Caco-2 (cell line): ENCODE measurements at regions not wholly inside any gene's neighbourhood (a gene's known extent, or its start where the extent isn't known, plus 50 kb on each side); places are given as distances from the start of the nearest gene placed in this dataset.

ENCODE experiments used
- BruUV-seq: library from RNA; stranded (reverse); fragments of 400-500 nt; replicated peaks from 2 replicates; lab custom pipeline; 2021; lab: Mats Ljungman, UMichigan
- CTCF ChIA-PET: fragments of 300-600 bp; sonication (Branson Sonifier 250); formaldehyde crosslinking; loops from one replicate; lab custom pipeline; 2022; ENCODE audit warnings: antibody characterized with exemption; lab: Charles Lee
- POLR2A ChIA-PET: fragments of 300-600 bp; sonication (Branson Sonifier 250); formaldehyde crosslinking; loops from one replicate; lab custom pipeline; 2022; ENCODE audit warnings: antibody characterized with exemption; lab: Charles Lee
- DNase-seq, 2 experiments: peaks; one replicate each; pipeline versions ENCODE4 v3.0.0 to v3.0.0-alpha.2; 2020 to 2022
- H3K27me3 ChIP-seq: replicated peaks from 2 replicates; pipeline ENCODE4 v1.6.0; 2011; ENCODE audit warnings: low read length; ENCODE audit not compliant: control insufficient read depth, insufficient read depth
- H3K36me3 ChIP-seq: 2 replicates; pipeline ENCODE4 v1.5.1; 2011; ENCODE audit warnings: low read length; ENCODE audit not compliant: control insufficient read depth, insufficient read depth
- H3K4me1 ChIP-seq: fragments of 250-450 bp; sonication (Bioruptor Pico); 2 replicates; pipeline ENCODE4 v1.5.1; 2020; ENCODE audit warnings: mild to moderate bottlenecking
- H3K4me3 ChIP-seq: 2 replicates; pipeline ENCODE4 v1.5.1; 2011; ENCODE audit warnings: low read depth, mild to moderate bottlenecking, control low read depth, low read length
- H3K9me3 ChIP-seq: fragments of 250-450 bp; sonication (Bioruptor Pico); 2 replicates; pipeline ENCODE4 v1.5.1; 2020; ENCODE audit warnings: mild to moderate bottlenecking, moderate library complexity
- H3K27ac Mint-ChIP-seq: one replicate; pipeline ENCODE4 v1.8.0; 2022; ENCODE audit warnings: mixed read lengths; ENCODE audit not compliant: unreplicated experiment
- H3K27me3 Mint-ChIP-seq: one replicate; pipeline ENCODE4 v1.8.0; 2022; ENCODE audit warnings: mixed read lengths; ENCODE audit not compliant: insufficient read depth, unreplicated experiment
- H3K36me3 Mint-ChIP-seq: one replicate; pipeline ENCODE4 v1.8.0; 2022; ENCODE audit warnings: mild to moderate bottlenecking, mixed read lengths; ENCODE audit not compliant: insufficient read depth, unreplicated experiment
- H3K4me1 Mint-ChIP-seq: one replicate; pipeline ENCODE4 v1.8.0; 2022; ENCODE audit warnings: low read depth, mixed read lengths; ENCODE audit not compliant: unreplicated experiment
- H3K4me3 Mint-ChIP-seq: one replicate; pipeline ENCODE4 v1.8.0; 2022; ENCODE audit warnings: mild to moderate bottlenecking, moderate library complexity, mixed read lengths; ENCODE audit not compliant: unreplicated experiment
- H3K9me3 Mint-ChIP-seq: one replicate; pipeline ENCODE4 v1.8.0; 2022; ENCODE audit warnings: mixed read lengths; ENCODE audit not compliant: unreplicated experiment
- intact Hi-C: fragments of 100-400 bp; cut with micrococcal nuclease; formaldehyde crosslinking; loops from one replicate; pipeline ENCODE4 v1.10.0; 2022; ENCODE audit not compliant: unreplicated experiment
- TF ChIP-seq, protein P1 (sequence below), 2 experiments: fragments of 200-600 bp in 1 of 2; IDR thresholded peaks; 1 replicate in 1 of 2; 2 replicates in 1 of 2; pipeline versions ENCODE4 v1.5.1 to v1.8.0; 2011 to 2022; ENCODE audit warnings: antibody characterized with exemption in 1 of 2, control low read depth in 1 of 2, inconsistent platforms in 1 of 2, low read depth in 1 of 2, low read length in 1 of 2, mild to moderate bottlenecking in 1 of 2, moderate library complexity in 1 of 2; ENCODE audit not compliant: insufficient read depth in 1 of 2, severe bottlenecking in 1 of 2, unreplicated experiment in 1 of 2

DNA sequence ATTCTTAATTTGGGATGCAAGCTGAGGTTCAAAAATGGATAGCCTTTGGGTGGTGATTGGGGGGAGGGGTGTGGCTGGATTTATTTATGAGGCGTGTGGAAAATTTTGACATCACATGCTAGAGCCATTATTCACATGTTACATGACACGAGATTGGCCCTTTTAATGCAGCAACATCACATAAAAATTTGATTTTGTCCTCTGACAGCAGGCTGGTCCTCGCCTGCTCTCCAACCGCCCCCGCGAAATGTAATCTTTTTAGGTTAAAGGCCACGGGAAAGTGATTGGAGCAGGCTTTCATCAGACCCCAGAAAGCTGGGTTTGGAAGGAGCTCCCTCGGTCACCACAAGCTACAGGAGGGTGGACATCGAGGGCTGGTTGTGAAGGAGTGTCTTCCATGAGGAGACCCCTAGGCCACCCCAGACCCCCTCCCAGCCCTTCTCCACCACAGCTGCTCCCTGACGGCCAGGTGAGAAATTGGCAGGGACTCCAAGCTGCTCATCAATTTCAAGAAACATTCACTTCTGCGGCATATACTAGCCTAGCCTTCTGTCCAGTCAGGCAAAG is 502.7 kb upstream of the PSMD7 start:
- TF ChIP-seq, protein P1, sequence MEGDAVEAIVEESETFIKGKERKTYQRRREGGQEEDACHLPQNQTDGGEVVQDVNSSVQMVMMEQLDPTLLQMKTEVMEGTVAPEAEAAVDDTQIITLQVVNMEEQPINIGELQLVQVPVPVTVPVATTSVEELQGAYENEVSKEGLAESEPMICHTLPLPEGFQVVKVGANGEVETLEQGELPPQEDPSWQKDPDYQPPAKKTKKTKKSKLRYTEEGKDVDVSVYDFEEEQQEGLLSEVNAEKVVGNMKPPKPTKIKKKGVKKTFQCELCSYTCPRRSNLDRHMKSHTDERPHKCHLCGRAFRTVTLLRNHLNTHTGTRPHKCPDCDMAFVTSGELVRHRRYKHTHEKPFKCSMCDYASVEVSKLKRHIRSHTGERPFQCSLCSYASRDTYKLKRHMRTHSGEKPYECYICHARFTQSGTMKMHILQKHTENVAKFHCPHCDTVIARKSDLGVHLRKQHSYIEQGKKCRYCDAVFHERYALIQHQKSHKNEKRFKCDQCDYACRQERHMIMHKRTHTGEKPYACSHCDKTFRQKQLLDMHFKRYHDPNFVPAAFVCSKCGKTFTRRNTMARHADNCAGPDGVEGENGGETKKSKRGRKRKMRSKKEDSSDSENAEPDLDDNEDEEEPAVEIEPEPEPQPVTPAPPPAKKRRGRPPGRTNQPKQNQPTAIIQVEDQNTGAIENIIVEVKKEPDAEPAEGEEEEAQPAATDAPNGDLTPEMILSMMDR (IDR thresholded peaks at IDR 0.05; ENCODE audit: insufficient read depth in 1 of 2, low read depth in 1 of 2, low read length in 1 of 2, severe bottlenecking in 1 of 2, unreplicated experiment in 1 of 2): no peak
- no peaks in the 10 kb centered on the region for H3K9me3 ChIP-seq
- ChIA-PET CTCF (no interaction called here), POLR2A (no interaction called here)
- intact Hi-C loops: no loop called here
- H3K27me3 ChIP-seq: no peaks in the 10 kb centered on the region; the same call in 1 of the 2 replicates
- H3K36me3 ChIP-seq: no peaks in the 10 kb centered on the region
- Mint-ChIP-seq H3K27me3 (peaks cover 8% of the 10 kb centered on the region), H3K4me3 (no peak overlapping the region), H3K27ac (no peak overlapping the region), H3K4me1 (no peaks in the 10 kb centered on the region), H3K9me3 (no peaks in the 10 kb centered on the region), H3K36me3 (no peaks in the 10 kb centered on the region)
- H3K4me1 ChIP-seq: no peaks in the 10 kb centered on the region
- no TSS peak for BruUV-seq
- DNase-seq: no peak
- no peak overlapping the region for H3K4me3 ChIP-seq

DNA sequence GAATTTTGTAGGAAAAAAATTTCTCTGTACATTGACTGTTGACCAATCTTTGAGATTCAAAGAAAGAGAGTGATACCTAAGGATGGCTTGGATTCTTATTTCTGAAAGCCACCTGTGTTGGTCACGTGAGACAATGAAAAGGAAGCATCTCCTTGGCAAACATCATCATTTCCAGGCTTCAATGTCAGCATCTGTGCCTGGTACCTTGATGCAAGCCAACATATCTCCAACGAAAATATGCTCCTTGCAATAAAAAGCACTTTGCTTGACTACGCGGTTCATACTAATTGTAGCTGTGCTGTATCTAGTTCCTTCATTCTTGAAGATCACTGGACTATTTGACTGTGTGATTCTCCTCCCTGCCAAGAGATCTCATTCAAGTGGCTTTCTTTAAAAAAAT is 503.4 kb upstream of the PSMD7 start:
- H3K27ac Mint-ChIP-seq: no peak overlapping the region
- H3K27me3 ChIP-seq: no peaks in the 10 kb centered on the region; the same call in 1 of the 2 replicates
- intact Hi-C loops: no loop called here

DNA sequence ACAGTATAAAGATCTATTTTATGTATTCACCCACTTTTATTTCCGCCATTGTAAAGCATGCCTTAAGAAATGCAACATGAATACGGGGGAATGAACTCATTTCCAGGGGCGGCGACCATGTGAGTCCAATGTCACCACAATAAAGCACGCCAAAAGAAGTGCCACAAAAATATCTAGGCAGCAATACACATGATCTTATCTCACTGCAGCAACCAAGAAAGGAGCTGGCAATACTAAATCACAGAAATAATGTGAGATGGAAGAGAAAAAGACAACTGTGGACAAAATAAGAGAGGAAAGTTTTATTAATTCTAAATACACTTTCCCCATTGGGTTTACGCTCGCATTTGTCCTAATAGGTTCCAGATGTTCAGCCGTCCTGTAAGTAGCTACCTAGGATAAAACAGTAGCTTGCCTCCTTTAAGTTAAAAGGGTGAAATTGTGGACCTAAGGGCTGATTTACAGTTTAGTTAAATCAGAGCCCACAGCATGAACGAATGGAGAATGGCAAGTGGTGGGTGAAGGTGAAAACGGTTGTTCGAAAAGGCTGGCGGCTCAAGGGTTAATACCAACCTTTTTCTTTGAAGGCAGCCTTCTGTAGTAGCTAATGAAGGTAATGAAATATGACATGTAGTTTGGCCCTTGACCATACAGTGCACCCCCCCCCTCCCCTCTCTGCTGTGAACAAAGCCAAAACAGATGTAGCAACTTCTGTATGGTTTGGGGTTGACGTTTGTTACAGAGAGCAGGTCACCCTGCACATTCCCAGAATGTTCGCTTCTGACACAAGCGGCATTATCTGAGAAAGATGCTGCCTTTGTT is 504.2 kb upstream of the PSMD7 start:
- CTCF ChIA-PET: no interaction called here
- Mint-ChIP-seq H3K4me1 (no peaks in the 10 kb centered on the region), H3K27me3 (peaks cover 4% of the 10 kb centered on the region), H3K4me3 (no peak overlapping the region), H3K9me3 (no peaks in the 10 kb centered on the region), H3K27ac (no peak overlapping the region), H3K36me3 (no peaks in the 10 kb centered on the region)
- BruUV-seq: no TSS peak
- Histone ChIP-seq H3K4me1 (no peaks in the 10 kb centered on the region), H3K36me3 (no peaks in the 10 kb centered on the region), H3K9me3 (no peaks in the 10 kb centered on the region), H3K27me3 (no peaks in the 10 kb centered on the region; the same call in 1 of the 2 replicates), H3K4me3 (no peak overlapping the region)
- TF ChIP-seq, protein P1 (IDR thresholded peaks at IDR 0.05; ENCODE audit: insufficient read depth in 1 of 2, low read depth in 1 of 2, low read length in 1 of 2, severe bottlenecking in 1 of 2, unreplicated experiment in 1 of 2): no peak
- POLR2A ChIA-PET: no interaction called here
- intact Hi-C loops: no loop called here
- no peak for DNase-seq

More for the DNA sequence above, 503.4 kb upstream of the PSMD7 start:
- no peak overlapping the region for H3K4me3 Mint-ChIP-seq
- POLR2A ChIA-PET: no interaction called here
- no peaks in the 10 kb centered on the region for H3K9me3 Mint-ChIP-seq
- no peaks in the 10 kb centered on the region for H3K36me3 Mint-ChIP-seq
- H3K27me3 Mint-ChIP-seq: peaks cover 8% of the 10 kb centered on the region
- DNase-seq: no peak
- no peaks in the 10 kb centered on the region for H3K4me1 Mint-ChIP-seq
- Histone ChIP-seq H3K4me1 (no peaks in the 10 kb centered on the region), H3K4me3 (no peak overlapping the region), H3K9me3 (no peaks in the 10 kb centered on the region), H3K36me3 (no peaks in the 10 kb centered on the region)
- TF ChIP-seq, protein P1 (IDR thresholded peaks at IDR 0.05; ENCODE audit: insufficient read depth in 1 of 2, low read depth in 1 of 2, low read length in 1 of 2, severe bottlenecking in 1 of 2, unreplicated experiment in 1 of 2): no peak
- CTCF ChIA-PET: no interaction called here
- no TSS peak for BruUV-seq
